OCI-LY7 (cell line): ENCODE measurements at regions not wholly inside any gene's neighbourhood (a gene's known extent, or its start where the extent isn't known, plus 50 kb on each side); places are given as distances from the start of the nearest gene placed in this dataset.

Experiments
- BruUV-seq: library from RNA; stranded (reverse); fragments of 400-500 nt; replicated peaks from 2 replicates; lab custom pipeline; 2021; lab: Mats Ljungman, UMichigan
- CTCF ChIA-PET: fragments of 300-600 bp; sonication (Branson Sonifier 250); formaldehyde crosslinking; loops from one replicate; lab custom pipeline; 2022; ENCODE audit warnings: antibody characterized with exemption; ENCODE audit not compliant: unreplicated experiment; lab: Charles Lee
- POLR2A ChIA-PET: fragments of 300-600 bp; sonication (Branson Sonifier 250); formaldehyde crosslinking; loops from one replicate; lab custom pipeline; 2022; ENCODE audit warnings: antibody characterized with exemption; lab: Charles Lee
- DNase-seq: peaks from one replicate; pipeline ENCODE4 v3.0.0-alpha.2; 2015; ENCODE audit warnings: low spot score
- H2AFZ ChIP-seq: fragments of 200-600 bp; sonication (generic), shearing (Covaris generic); 2 replicates; pipeline ENCODE4 v1.6.1; 2014; ENCODE audit warnings: mild to moderate bottlenecking, antibody characterized with exemption, low read length, moderate library complexity
- H3K27ac ChIP-seq: fragments of 200-600 bp; sonication (generic); 2 replicates; pipeline ENCODE4 v1.5.1; 2014; ENCODE audit warnings: mixed run types, low read depth, mild to moderate bottlenecking, moderate library complexity, low read length, inconsistent platforms; ENCODE audit not compliant: poor library complexity, severe bottlenecking
- H3K36me3 ChIP-seq: fragments of 200-600 bp; sonication (generic); 2 replicates; pipeline ENCODE4 v1.6.1; 2014; ENCODE audit warnings: mild to moderate bottlenecking, antibody characterized with exemption, low read length, moderate library complexity, mixed read lengths; ENCODE audit not compliant: insufficient read depth
- H3K4me1 ChIP-seq: fragments of 200-600 bp; sonication (generic); 2 replicates; pipeline ENCODE4 v1.5.1; 2014; ENCODE audit warnings: mild to moderate bottlenecking, low read length; ENCODE audit not compliant: insufficient read depth, poor library complexity, severe bottlenecking
- H3K4me2 ChIP-seq: fragments of 200-600 bp; sonication (generic); 2 replicates; pipeline ENCODE4 v1.6.1; 2014; ENCODE audit warnings: mild to moderate bottlenecking, low read length
- H3K4me3 ChIP-seq: fragments of 200-600 bp; sonication (generic); 2 replicates; pipeline ENCODE4 v1.5.1; 2014; ENCODE audit warnings: mild to moderate bottlenecking, low read depth, low read length; ENCODE audit not compliant: poor library complexity, severe bottlenecking
- H3K79me2 ChIP-seq: fragments of 200-600 bp; sonication (generic); 2 replicates; pipeline ENCODE4 v1.6.1; 2016; ENCODE audit warnings: low read depth, mild to moderate bottlenecking, low read length, moderate library complexity, mixed read lengths; ENCODE audit not compliant: insufficient read depth
- H3K9me2 ChIP-seq: fragments of 200-600 bp; sonication (generic); 2 replicates; pipeline ENCODE4 v1.6.1; 2016; ENCODE audit warnings: mild to moderate bottlenecking, low read length, mixed read lengths; ENCODE audit not compliant: insufficient read depth
- H3K9me3 ChIP-seq: fragments of 200-600 bp; sonication (generic); 2 replicates; pipeline ENCODE4 v1.6.1; 2014; ENCODE audit warnings: mild to moderate bottlenecking, mixed run types, low read length, mixed read lengths
- H4K20me1 ChIP-seq: fragments of 200-600 bp; sonication (generic); 2 replicates; pipeline ENCODE4 v1.6.1; 2014; ENCODE audit warnings: mild to moderate bottlenecking, antibody characterized with exemption, low read length, moderate library complexity, mixed read lengths; ENCODE audit not compliant: insufficient read depth
- EZH2phosphoT487 ChIP-seq: fragments of 200-600 bp; sonication (generic); IDR thresholded peaks from 2 replicates; pipeline ENCODE4 v1.6.1; 2018; ENCODE audit warnings: low read depth, borderline replicate concordance, mild to moderate bottlenecking, mixed run types, antibody characterized with exemption, low read length, moderate library complexity, mixed read lengths
- intact Hi-C: fragments of 100-400 bp; cut with micrococcal nuclease; formaldehyde crosslinking; loops from one replicate; pipeline ENCODE4 v1.10.0; 2022; ENCODE audit not compliant: unreplicated experiment
- TF ChIP-seq, protein P1 (sequence below): fragments of 200-600 bp; sonication (generic); conservative IDR thresholded peaks from 2 replicates; pipeline ENCODE4 v1.5.1; 2014; ENCODE audit warnings: mild to moderate bottlenecking, antibody characterized with exemption, low read length, moderate library complexity, mixed read lengths

- Histone ChIP-seq H3K9me2 (no peaks in the 10 kb centered on the region), H3K79me2 (no peaks in the 10 kb centered on the region), H4K20me1 (no peaks in the 10 kb centered on the region), H3K36me3 (no peaks in the 10 kb centered on the region), H3K9me3 (no peaks in the 10 kb centered on the region), H2AFZ (no peak overlapping the region), H3K27ac (no peak overlapping the region), H3K4me3 (no peak overlapping the region), H3K4me2 (no peak overlapping the region), H3K4me1 (no peaks in the 10 kb centered on the region)
- CTCF ChIA-PET: no interaction called here
- intact Hi-C loops: no loop called here
- no peak for TF ChIP-seq EZH2phosphoT487
- TF ChIP-seq, protein P1, sequence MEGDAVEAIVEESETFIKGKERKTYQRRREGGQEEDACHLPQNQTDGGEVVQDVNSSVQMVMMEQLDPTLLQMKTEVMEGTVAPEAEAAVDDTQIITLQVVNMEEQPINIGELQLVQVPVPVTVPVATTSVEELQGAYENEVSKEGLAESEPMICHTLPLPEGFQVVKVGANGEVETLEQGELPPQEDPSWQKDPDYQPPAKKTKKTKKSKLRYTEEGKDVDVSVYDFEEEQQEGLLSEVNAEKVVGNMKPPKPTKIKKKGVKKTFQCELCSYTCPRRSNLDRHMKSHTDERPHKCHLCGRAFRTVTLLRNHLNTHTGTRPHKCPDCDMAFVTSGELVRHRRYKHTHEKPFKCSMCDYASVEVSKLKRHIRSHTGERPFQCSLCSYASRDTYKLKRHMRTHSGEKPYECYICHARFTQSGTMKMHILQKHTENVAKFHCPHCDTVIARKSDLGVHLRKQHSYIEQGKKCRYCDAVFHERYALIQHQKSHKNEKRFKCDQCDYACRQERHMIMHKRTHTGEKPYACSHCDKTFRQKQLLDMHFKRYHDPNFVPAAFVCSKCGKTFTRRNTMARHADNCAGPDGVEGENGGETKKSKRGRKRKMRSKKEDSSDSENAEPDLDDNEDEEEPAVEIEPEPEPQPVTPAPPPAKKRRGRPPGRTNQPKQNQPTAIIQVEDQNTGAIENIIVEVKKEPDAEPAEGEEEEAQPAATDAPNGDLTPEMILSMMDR: no peak
- DNase-seq: no peak
- POLR2A ChIA-PET: no interaction called here
- no TSS peak for BruUV-seq
Observed at GRCh38 chr22:49091917-49092545, 735.6 kb downstream of the BRD1 start.

DNA sequence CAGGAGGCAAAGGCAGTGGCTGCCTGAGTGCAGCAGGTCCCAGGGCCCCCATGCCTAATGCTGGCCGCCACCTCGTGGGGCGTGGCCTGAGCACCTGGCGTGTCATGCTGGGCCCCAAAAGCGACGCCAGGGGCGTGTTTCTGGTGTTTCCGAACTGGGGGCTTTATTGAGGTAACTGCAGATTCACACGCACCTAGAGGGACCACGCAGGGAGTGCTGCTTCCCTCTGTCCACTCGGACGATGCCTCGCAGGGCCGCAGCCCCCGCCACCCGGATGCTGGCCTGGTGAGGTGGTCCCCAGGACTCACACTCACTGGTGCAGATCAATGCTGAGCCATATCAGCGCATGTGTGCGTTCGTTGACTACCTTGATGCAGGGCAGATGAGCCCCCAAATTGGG lies 736.2 kb downstream of the BRD1 start:
- no peak for DNase-seq
- no peaks in the 10 kb centered on the region for H3K9me2 ChIP-seq
- no TSS peak for BruUV-seq
- H4K20me1 ChIP-seq: no peaks in the 10 kb centered on the region
- H3K4me1 ChIP-seq: no peaks in the 10 kb centered on the region
- intact Hi-C loops: no loop called here
- CTCF ChIA-PET: no interaction called here
- H3K79me2 ChIP-seq: no peaks in the 10 kb centered on the region
- no peak overlapping the region for H2AFZ ChIP-seq
- H3K36me3 ChIP-seq: no peaks in the 10 kb centered on the region
- POLR2A ChIA-PET: no interaction called here
- no peak overlapping the region for H3K4me2 ChIP-seq
- H3K9me3 ChIP-seq: no peaks in the 10 kb centered on the region
- no peak overlapping the region for H3K27ac ChIP-seq
- TF ChIP-seq EZH2phosphoT487: no peak
- TF ChIP-seq, protein P1: no peak
- no peak overlapping the region for H3K4me3 ChIP-seq

DNA sequence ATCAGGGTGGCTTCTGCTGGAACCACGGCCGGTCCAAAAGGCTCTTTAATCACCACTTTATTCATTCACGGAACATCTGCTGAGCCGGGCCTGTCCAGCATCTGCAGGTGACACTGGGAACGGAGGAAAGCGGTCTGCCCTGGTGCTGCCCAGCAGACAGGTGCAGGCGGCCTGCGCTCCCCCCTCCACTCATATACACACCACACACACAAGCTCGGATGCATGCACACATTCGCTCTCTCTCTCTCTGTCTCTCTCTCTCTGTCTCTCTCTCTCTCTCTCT lies 736.9 kb downstream of the BRD1 start:
- H3K79me2 ChIP-seq: no peaks in the 10 kb centered on the region
- H3K9me2 ChIP-seq: no peaks in the 10 kb centered on the region
- H3K27ac ChIP-seq: no peak overlapping the region
- CTCF ChIA-PET: no interaction called here
- no peak overlapping the region for H2AFZ ChIP-seq
- intact Hi-C loops: no loop called here
- H3K4me2 ChIP-seq: no peak overlapping the region
- no peaks in the 10 kb centered on the region for H3K36me3 ChIP-seq
- no peak for TF ChIP-seq EZH2phosphoT487
- TF ChIP-seq, protein P1: no peak
- POLR2A ChIA-PET: no interaction called here
- no peak for DNase-seq
- no peaks in the 10 kb centered on the region for H3K4me1 ChIP-seq
- H4K20me1 ChIP-seq: no peaks in the 10 kb centered on the region
- H3K4me3 ChIP-seq: no peak overlapping the region
- H3K9me3 ChIP-seq: no peaks in the 10 kb centered on the region
- no TSS peak for BruUV-seq
